ENCODE measurements at regions not wholly inside any gene's neighbourhood (a gene's known extent, or its start where the extent isn't known, plus 50 kb on each side); places are given as distances from the start of the nearest gene placed in this dataset.

- TF ChIP-seq CTCF (IDR thresholded peaks at IDR 0.05; ENCODE audit: low read depth, low read length, missing input control) = no peak
- TF ChIP-seq RAD21 (IDR thresholded peaks at IDR 0.05) = no peak
- TF ChIP-seq YY1 (IDR thresholded peaks at IDR 0.05) = no peak
- TF ChIP-seq HNF4A (conservative IDR thresholded peaks at IDR 0.05) = no peak
- no peak for TF ChIP-seq ZBTB33 (IDR thresholded peaks at IDR 0.05)
These were observed 402.9 kb downstream of the PTPRU start for GRCh38 chr1:29639156-29639736.
